HEK293 (cell line): ENCODE measurements at regions not wholly inside any gene's neighbourhood (a gene's known extent, or its start where the extent isn't known, plus 50 kb on each side); places are given as distances from the start of the nearest gene placed in this dataset.

ENCODE experiments used
- CTCF ChIA-PET: fragments of 350-600 bp; formaldehyde crosslinking; extraction: SDS; loops from one replicate; lab custom pipeline; 2021; ENCODE audit warnings: antibody characterized with exemption; lab: Yijun Ruan, JAX
- POLR2A ChIA-PET: fragments of 300-600 bp; formaldehyde crosslinking; extraction: SDS; loops from one replicate; lab custom pipeline; 2020; ENCODE audit warnings: antibody characterized with exemption, inconsistent platforms; lab: Yijun Ruan, JAX
- H3K27ac ChIP-seq: fragments of 200-500 bp; sonication (Bioruptor generic); 2 replicates; pipeline ENCODE4 v1.5.1; 2014; ENCODE audit warnings: low read depth, low read length, control low read depth, inconsistent platforms; ENCODE audit errors: extremely low read depth
- H3K36me3 ChIP-seq, 2 experiments: fragments of 200-500 bp in 1 of 2; sonication (Bioruptor generic) in 1 of 2; 1 replicate in 1 of 2; 2 replicates in 1 of 2; pipeline ENCODE4 v1.5.1; 2014 to 2017; ENCODE audit warnings: inconsistent platforms in 2 of 2, low read length in 2 of 2; ENCODE audit not compliant: control insufficient read depth in 2 of 2, insufficient read depth in 1 of 2
- H3K4me1 ChIP-seq: fragments of 200-500 bp; sonication (Bioruptor generic); 2 replicates; pipeline ENCODE4 v1.5.1; 2014; ENCODE audit warnings: mild to moderate bottlenecking, low read length, inconsistent platforms; ENCODE audit not compliant: control insufficient read depth, insufficient read depth
- H3K4me3 ChIP-seq: 2 replicates; pipeline ENCODE4 v1.5.1; 2011; ENCODE audit warnings: low read depth, mild to moderate bottlenecking, control low read depth, low read length, moderate library complexity
- H3K9me3 ChIP-seq: fragments of 200-500 bp; sonication (Bioruptor generic); 2 replicates; pipeline ENCODE4 v1.5.1; 2014; ENCODE audit warnings: low read depth, low read length, inconsistent platforms; ENCODE audit not compliant: control insufficient read depth, insufficient read depth
- GLIS1 ChIP-seq: fragments of 450-650 bp; formaldehyde crosslinking; IDR thresholded peaks from 2 replicates; pipeline ENCODE4 v1.5.1; 2016; ENCODE audit warnings: missing biosample characterization, missing genetic modification characterization
- HOXC10 ChIP-seq: sonication (generic); formaldehyde crosslinking; IDR thresholded peaks from 2 replicates; pipeline ENCODE4 v1.8.1; 2023; ENCODE audit warnings: mild to moderate bottlenecking, missing genetic modification reagents
- REPIN1 ChIP-seq: fragments of 450-650 bp; formaldehyde crosslinking; IDR thresholded peaks from 2 replicates; pipeline ENCODE4 v1.5.1; 2017; ENCODE audit warnings: missing biosample characterization, missing genetic modification characterization, low read depth
- TCF7L2 ChIP-seq: IDR thresholded peaks from 2 replicates; pipeline ENCODE4 v1.6.1; 2011; ENCODE audit warnings: low read depth, mild to moderate bottlenecking, inconsistent platforms, low read length, moderate library complexity, borderline replicate concordance
- ZBTB8A ChIP-seq: fragments of 450-650 bp; formaldehyde crosslinking; IDR thresholded peaks from 2 replicates; pipeline ENCODE4 v1.5.1; 2016; ENCODE audit warnings: missing biosample characterization, missing genetic modification characterization
- ZFP69B ChIP-seq: fragments of 450-650 bp; formaldehyde crosslinking; IDR thresholded peaks from 2 replicates; pipeline ENCODE4 v1.5.1; 2016; ENCODE audit warnings: missing biosample characterization, missing genetic modification characterization
- ZNF155 ChIP-seq: fragments of 450-650 bp; formaldehyde crosslinking; IDR thresholded peaks from 2 replicates; pipeline ENCODE4 v1.5.1; 2016; ENCODE audit warnings: missing biosample characterization, missing genetic modification characterization
- ZNF239 ChIP-seq: fragments of 450-650 bp; formaldehyde crosslinking; IDR thresholded peaks from 2 replicates; pipeline ENCODE4 v1.5.1; 2016; ENCODE audit warnings: missing biosample characterization, missing genetic modification characterization
- ZNF404 ChIP-seq: fragments of 450-650 bp; formaldehyde crosslinking; IDR thresholded peaks from 2 replicates; pipeline ENCODE4 v1.5.1; 2017; ENCODE audit warnings: missing biosample characterization, missing genetic modification characterization
- ZNF48 ChIP-seq: fragments of 450-650 bp; formaldehyde crosslinking; IDR thresholded peaks from 2 replicates; pipeline ENCODE4 v1.5.1; 2016; ENCODE audit warnings: missing biosample characterization, missing genetic modification characterization
- ZNF548 ChIP-seq: fragments of 450-650 bp; formaldehyde crosslinking; IDR thresholded peaks from 2 replicates; pipeline ENCODE4 v1.5.1; 2016; ENCODE audit warnings: missing biosample characterization, missing genetic modification characterization
- ZNF707 ChIP-seq: fragments of 450-650 bp; formaldehyde crosslinking; IDR thresholded peaks from 2 replicates; pipeline ENCODE4 v1.5.1; 2016; ENCODE audit warnings: missing biosample characterization, missing genetic modification characterization
- ZNF768 ChIP-seq: fragments of 450-650 bp; formaldehyde crosslinking; IDR thresholded peaks from 2 replicates; pipeline ENCODE4 v1.5.1; 2018; ENCODE audit warnings: missing biosample characterization, mild to moderate bottlenecking, missing genetic modification characterization
- TF ChIP-seq, protein P1 (sequence below): fragments of 450-650 bp; IDR thresholded peaks from 2 replicates; pipeline ENCODE4 v1.5.1; 2018; ENCODE audit warnings: missing biosample characterization, missing genetic modification characterization
- TF ChIP-seq, protein P2 (sequence below): fragments of 450-650 bp; formaldehyde crosslinking; conservative IDR thresholded peaks from 2 replicates; pipeline ENCODE4 v1.5.1; 2016; ENCODE audit warnings: low read depth, missing biosample characterization, missing genetic modification characterization
- TF ChIP-seq, protein P3 (sequence below): fragments of 450-650 bp; formaldehyde crosslinking; IDR thresholded peaks from 2 replicates; pipeline ENCODE4 v1.5.1; 2017; ENCODE audit warnings: missing biosample characterization, missing genetic modification characterization
- TF ChIP-seq, protein P4 (sequence below): fragments of 450-650 bp; formaldehyde crosslinking; IDR thresholded peaks from 2 replicates; pipeline ENCODE4 v1.5.1; 2017; ENCODE audit warnings: missing biosample characterization, missing genetic modification characterization
- TF ChIP-seq, protein P5 (sequence below): fragments of 450-650 bp; formaldehyde crosslinking; IDR thresholded peaks from 2 replicates; pipeline ENCODE4 v1.5.1; 2016; ENCODE audit warnings: missing biosample characterization, missing genetic modification characterization
- TF ChIP-seq, protein P6 (sequence below): fragments of 450-650 bp; formaldehyde crosslinking; IDR thresholded peaks from 2 replicates; pipeline ENCODE4 v1.5.1; 2016; ENCODE audit warnings: missing biosample characterization, missing genetic modification characterization

DNA sequence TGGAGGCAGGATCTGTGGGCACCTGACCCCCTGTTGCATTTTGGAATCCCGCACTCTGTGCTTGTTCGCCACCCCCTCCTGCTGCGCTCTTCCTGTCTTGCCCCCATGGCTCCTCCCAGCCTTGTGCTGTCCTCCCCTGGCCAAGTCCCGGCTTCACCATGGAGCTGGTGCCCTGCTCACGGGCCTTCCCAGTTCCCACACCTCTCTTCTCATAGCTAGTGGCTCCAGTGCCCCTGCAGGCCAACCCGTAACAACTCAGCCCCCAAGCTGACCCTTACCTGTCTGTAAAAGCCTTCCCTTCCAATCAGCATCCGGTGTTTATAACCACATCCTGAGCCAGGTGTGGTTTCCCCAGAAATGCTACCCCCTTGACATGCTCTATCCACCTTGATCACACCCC is 407.7 kb upstream of the C2CD4B start:
- H3K9me3 ChIP-seq: no peaks in the 10 kb centered on the region
- H3K36me3 ChIP-seq: no peaks in the 10 kb centered on the region
- H3K4me1 ChIP-seq: peaks cover 12% of the 10 kb centered on the region
- H3K27ac ChIP-seq: no peak overlapping the region
- POLR2A ChIA-PET: no interaction called here
- CTCF ChIA-PET: interaction anchor here (0.6 to 0.8 kb wide), 2 partner anchors 11 to 23 kb away, joined by 4 to 6 read pairs; no protein-coding TSS in a partner anchor
- H3K4me3 ChIP-seq: no peak overlapping the region
- TF ChIP-seq ZNF404 (no peak), ZNF239 (tag by site-specific recombination) (no peak)
- TF ChIP-seq, protein P1, sequence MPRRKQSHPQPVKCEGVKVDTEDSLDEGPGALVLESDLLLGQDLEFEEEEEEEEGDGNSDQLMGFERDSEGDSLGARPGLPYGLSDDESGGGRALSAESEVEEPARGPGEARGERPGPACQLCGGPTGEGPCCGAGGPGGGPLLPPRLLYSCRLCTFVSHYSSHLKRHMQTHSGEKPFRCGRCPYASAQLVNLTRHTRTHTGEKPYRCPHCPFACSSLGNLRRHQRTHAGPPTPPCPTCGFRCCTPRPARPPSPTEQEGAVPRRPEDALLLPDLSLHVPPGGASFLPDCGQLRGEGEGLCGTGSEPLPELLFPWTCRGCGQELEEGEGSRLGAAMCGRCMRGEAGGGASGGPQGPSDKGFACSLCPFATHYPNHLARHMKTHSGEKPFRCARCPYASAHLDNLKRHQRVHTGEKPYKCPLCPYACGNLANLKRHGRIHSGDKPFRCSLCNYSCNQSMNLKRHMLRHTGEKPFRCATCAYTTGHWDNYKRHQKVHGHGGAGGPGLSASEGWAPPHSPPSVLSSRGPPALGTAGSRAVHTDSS (tag by site-specific recombination): no peak
- TF ChIP-seq, protein P2, sequence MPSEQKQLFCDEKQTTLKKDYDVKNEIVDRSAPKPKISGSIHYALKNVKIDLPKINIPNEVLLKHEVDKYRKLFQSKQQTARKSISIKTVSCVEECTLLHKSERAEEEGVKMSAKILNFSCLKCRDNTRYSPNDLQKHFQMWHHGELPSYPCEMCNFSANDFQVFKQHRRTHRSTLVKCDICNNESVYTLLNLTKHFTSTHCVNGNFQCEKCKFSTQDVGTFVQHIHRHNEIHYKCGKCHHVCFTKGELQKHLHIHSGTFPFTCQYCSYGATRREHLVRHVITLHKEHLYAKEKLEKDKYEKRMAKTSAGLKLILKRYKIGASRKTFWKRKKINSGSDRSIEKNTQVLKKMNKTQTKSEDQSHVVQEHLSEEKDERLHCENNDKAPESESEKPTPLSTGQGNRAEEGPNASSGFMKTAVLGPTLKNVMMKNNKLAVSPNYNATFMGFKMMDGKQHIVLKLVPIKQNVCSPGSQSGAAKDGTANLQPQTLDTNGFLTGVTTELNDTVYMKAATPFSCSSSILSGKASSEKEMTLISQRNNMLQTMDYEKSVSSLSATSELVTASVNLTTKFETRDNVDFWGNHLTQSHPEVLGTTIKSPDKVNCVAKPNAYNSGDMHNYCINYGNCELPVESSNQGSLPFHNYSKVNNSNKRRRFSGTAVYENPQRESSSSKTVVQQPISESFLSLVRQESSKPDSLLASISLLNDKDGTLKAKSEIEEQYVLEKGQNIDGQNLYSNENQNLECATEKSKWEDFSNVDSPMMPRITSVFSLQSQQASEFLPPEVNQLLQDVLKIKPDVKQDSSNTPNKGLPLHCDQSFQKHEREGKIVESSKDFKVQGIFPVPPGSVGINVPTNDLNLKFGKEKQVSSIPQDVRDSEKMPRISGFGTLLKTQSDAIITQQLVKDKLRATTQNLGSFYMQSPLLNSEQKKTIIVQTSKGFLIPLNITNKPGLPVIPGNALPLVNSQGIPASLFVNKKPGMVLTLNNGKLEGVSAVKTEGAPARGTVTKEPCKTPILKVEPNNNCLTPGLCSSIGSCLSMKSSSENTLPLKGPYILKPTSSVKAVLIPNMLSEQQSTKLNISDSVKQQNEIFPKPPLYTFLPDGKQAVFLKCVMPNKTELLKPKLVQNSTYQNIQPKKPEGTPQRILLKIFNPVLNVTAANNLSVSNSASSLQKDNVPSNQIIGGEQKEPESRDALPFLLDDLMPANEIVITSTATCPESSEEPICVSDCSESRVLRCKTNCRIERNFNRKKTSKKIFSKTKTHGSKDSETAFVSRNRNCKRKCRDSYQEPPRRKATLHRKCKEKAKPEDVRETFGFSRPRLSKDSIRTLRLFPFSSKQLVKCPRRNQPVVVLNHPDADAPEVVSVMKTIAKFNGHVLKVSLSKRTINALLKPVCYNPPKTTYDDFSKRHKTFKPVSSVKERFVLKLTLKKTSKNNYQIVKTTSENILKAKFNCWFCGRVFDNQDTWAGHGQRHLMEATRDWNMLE (tag by site-specific recombination): no peak

DNA sequence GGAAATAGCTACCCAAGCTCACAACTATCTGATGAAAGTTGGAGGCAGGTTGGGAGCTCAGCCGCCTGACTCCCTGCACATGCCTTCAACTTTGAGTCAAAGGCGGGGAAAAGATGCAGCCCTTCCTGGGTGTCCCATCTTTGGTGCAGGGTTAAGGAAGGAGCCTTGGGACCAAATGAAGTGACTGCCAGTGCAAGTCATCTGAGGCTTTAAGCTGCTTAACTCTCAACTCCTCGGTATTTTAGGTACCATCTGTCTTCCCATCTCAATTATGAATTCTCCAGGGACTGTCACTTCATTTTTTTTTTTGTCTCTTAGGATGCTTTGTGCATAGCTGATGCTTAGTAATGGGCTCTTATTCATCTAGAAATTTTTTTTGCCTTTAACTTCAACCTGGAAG is 408.8 kb upstream of the C2CD4B start:
- Histone ChIP-seq H3K36me3 (no peaks in the 10 kb centered on the region), H3K4me3 (no peak overlapping the region), H3K9me3 (no peaks in the 10 kb centered on the region), H3K27ac (no peak overlapping the region), H3K4me1 (peaks cover 12% of the 10 kb centered on the region)
- ChIA-PET POLR2A (no interaction called here), CTCF (no interaction called here)
- TF ChIP-seq ZNF48 (tag by site-specific recombination): no peak
- TF ChIP-seq, protein P3, sequence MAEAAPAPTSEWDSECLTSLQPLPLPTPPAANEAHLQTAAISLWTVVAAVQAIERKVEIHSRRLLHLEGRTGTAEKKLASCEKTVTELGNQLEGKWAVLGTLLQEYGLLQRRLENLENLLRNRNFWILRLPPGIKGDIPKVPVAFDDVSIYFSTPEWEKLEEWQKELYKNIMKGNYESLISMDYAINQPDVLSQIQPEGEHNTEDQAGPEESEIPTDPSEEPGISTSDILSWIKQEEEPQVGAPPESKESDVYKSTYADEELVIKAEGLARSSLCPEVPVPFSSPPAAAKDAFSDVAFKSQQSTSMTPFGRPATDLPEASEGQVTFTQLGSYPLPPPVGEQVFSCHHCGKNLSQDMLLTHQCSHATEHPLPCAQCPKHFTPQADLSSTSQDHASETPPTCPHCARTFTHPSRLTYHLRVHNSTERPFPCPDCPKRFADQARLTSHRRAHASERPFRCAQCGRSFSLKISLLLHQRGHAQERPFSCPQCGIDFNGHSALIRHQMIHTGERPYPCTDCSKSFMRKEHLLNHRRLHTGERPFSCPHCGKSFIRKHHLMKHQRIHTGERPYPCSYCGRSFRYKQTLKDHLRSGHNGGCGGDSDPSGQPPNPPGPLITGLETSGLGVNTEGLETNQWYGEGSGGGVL (tag by site-specific recombination): no peak
- TF ChIP-seq ZNF548: no peak
- TF ChIP-seq ZNF155: no peak
- TF ChIP-seq HOXC10 (CRISPR knock-in tag): no peak
- TF ChIP-seq TCF7L2: no peak
- TF ChIP-seq ZFP69B (tag by site-specific recombination): no peak
- TF ChIP-seq ZNF768 (tag by site-specific recombination): no peak
- TF ChIP-seq, protein P4, sequence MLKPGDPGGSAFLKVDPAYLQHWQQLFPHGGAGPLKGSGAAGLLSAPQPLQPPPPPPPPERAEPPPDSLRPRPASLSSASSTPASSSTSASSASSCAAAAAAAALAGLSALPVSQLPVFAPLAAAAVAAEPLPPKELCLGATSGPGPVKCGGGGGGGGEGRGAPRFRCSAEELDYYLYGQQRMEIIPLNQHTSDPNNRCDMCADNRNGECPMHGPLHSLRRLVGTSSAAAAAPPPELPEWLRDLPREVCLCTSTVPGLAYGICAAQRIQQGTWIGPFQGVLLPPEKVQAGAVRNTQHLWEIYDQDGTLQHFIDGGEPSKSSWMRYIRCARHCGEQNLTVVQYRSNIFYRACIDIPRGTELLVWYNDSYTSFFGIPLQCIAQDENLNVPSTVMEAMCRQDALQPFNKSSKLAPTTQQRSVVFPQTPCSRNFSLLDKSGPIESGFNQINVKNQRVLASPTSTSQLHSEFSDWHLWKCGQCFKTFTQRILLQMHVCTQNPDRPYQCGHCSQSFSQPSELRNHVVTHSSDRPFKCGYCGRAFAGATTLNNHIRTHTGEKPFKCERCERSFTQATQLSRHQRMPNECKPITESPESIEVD: no peak
- TF ChIP-seq, protein P1 (tag by site-specific recombination): no peak
- TF ChIP-seq GLIS1: no peak
- TF ChIP-seq ZBTB8A (tag by site-specific recombination): no peak
- TF ChIP-seq, protein P5, sequence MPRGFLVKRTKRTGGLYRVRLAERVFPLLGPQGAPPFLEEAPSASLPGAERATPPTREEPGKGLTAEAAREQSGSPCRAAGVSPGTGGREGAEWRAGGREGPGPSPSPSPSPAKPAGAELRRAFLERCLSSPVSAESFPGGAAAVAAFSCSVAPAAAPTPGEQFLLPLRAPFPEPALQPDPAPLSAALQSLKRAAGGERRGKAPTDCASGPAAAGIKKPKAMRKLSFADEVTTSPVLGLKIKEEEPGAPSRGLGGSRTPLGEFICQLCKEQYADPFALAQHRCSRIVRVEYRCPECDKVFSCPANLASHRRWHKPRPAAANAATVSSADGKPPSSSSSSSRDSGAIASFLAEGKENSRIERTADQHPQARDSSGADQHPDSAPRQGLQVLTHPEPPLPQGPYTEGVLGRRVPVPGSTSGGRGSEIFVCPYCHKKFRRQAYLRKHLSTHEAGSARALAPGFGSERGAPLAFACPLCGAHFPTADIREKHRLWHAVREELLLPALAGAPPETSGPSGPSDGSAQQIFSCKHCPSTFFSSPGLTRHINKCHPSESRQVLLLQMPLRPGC (tag by site-specific recombination): no peak
- TF ChIP-seq, protein P6, sequence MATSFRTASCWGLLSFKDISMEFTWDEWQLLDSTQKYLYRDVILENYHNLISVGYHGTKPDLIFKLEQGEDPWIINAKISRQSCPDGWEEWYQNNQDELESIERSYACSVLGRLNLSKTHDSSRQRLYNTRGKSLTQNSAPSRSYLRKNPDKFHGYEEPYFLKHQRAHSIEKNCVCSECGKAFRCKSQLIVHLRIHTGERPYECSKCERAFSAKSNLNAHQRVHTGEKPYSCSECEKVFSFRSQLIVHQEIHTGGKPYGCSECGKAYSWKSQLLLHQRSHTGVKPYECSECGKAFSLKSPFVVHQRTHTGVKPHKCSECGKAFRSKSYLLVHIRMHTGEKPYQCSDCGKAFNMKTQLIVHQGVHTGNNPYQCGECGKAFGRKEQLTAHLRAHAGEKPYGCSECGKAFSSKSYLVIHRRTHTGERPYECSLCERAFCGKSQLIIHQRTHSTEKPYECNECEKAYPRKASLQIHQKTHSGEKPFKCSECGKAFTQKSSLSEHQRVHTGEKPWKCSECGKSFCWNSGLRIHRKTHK (tag by site-specific recombination): no peak
- TF ChIP-seq REPIN1: no peak
- no peak for TF ChIP-seq ZNF707 (tag by site-specific recombination)
